H9 (cell line): ENCODE measurements at regions not wholly inside any gene's neighbourhood (a gene's known extent, or its start where the extent isn't known, plus 50 kb on each side); places are given as distances from the start of the nearest gene placed in this dataset.

Source experiments
- DNase-seq: peaks from one replicate; pipeline ENCODE4 v3.0.0-alpha.2; 2017
- H2AFZ ChIP-seq: one replicate; pipeline ENCODE4 v1.6.1; 2013; ENCODE audit warnings: mild to moderate bottlenecking, low read length, control low read depth, moderate library complexity
- H2AK5ac ChIP-seq: 2 replicates; pipeline ENCODE4 v1.6.1; 2013; ENCODE audit warnings: low read length, control low read depth, mixed read lengths; ENCODE audit not compliant: insufficient read length
- H2BK120ac ChIP-seq: one replicate; pipeline ENCODE4 v1.6.1; 2013; ENCODE audit warnings: low read depth, mild to moderate bottlenecking, low read length, control low read depth, inconsistent platforms; ENCODE audit not compliant: poor library complexity, severe bottlenecking
- H2BK12ac ChIP-seq: 2 replicates; pipeline ENCODE4 v1.6.1; 2013; ENCODE audit warnings: low read length, control low read depth, mixed read lengths, low read depth; ENCODE audit not compliant: insufficient read length
- H2BK15ac ChIP-seq: 2 replicates; pipeline ENCODE4 v1.6.1; 2013; ENCODE audit warnings: low read depth, low read length, control low read depth
- H2BK20ac ChIP-seq: one replicate; pipeline ENCODE4 v1.6.1; 2013; ENCODE audit warnings: low read depth, mild to moderate bottlenecking, low read length, control low read depth, inconsistent platforms; ENCODE audit not compliant: poor library complexity, severe bottlenecking
- H2BK5ac ChIP-seq: 2 replicates; pipeline ENCODE4 v1.6.1; 2013; ENCODE audit warnings: low read length, control low read depth, mixed read lengths; ENCODE audit not compliant: insufficient read length
- H3K14ac ChIP-seq: 2 replicates; pipeline ENCODE4 v1.6.1; 2013; ENCODE audit warnings: low read length, control low read depth; ENCODE audit not compliant: insufficient read depth
- H3K18ac ChIP-seq: 2 replicates; pipeline ENCODE4 v1.6.1; 2013; ENCODE audit warnings: low read depth, mild to moderate bottlenecking, mixed read lengths, low read length, control low read depth; ENCODE audit not compliant: insufficient read length
- H3K23ac ChIP-seq: 2 replicates; pipeline ENCODE4 v1.6.1; 2013; ENCODE audit warnings: low read length, control low read depth, mixed read lengths, low read depth; ENCODE audit not compliant: insufficient read length
- H3K23me2 ChIP-seq: 2 replicates; pipeline ENCODE4 v1.6.1; 2013; ENCODE audit warnings: low read depth, mild to moderate bottlenecking, mixed read lengths, low read length, control low read depth; ENCODE audit not compliant: insufficient read length, poor library complexity, severe bottlenecking
- H3K27ac ChIP-seq: 2 replicates; pipeline ENCODE4 v1.5.1; 2013; ENCODE audit warnings: low read length, control low read depth, mixed read lengths, low read depth; ENCODE audit not compliant: insufficient read length
- H3K27me3 ChIP-seq: 2 replicates; pipeline ENCODE4 v1.6.1; 2013; ENCODE audit warnings: low read length, control low read depth, inconsistent platforms; ENCODE audit not compliant: insufficient read depth
- H3K4ac ChIP-seq: 2 replicates; pipeline ENCODE4 v1.6.1; 2013; ENCODE audit warnings: low read depth, mild to moderate bottlenecking, control low read depth, inconsistent platforms, low read length, moderate library complexity
- H3K4me1 ChIP-seq: 2 replicates; pipeline ENCODE4 v1.6.1; 2013; ENCODE audit warnings: low read length, control low read depth, inconsistent platforms; ENCODE audit not compliant: insufficient read depth
- H3K4me2 ChIP-seq: 2 replicates; pipeline ENCODE4 v1.6.1; 2013; ENCODE audit warnings: low read length, control low read depth, mixed read lengths; ENCODE audit not compliant: insufficient read length, insufficient read depth
- H3K56ac ChIP-seq: 2 replicates; pipeline ENCODE4 v1.6.1; 2013; ENCODE audit warnings: low read depth, mild to moderate bottlenecking, mixed read lengths, low read length, control low read depth; ENCODE audit not compliant: insufficient read length
- H3K79me1 ChIP-seq: 2 replicates; pipeline ENCODE4 v1.6.1; 2013; ENCODE audit warnings: low read depth, mild to moderate bottlenecking, moderate library complexity, low read length, control low read depth, inconsistent platforms; ENCODE audit not compliant: insufficient read depth, poor library complexity, severe bottlenecking
- H3K79me2 ChIP-seq: 2 replicates; pipeline ENCODE4 v1.6.1; 2013; ENCODE audit warnings: low read length, control low read depth, inconsistent platforms; ENCODE audit not compliant: insufficient read depth
- H3K9ac ChIP-seq: 2 replicates; pipeline ENCODE4 v1.6.1; 2013; ENCODE audit warnings: low read length, control low read depth, mixed read lengths; ENCODE audit not compliant: insufficient read length; ENCODE audit errors: extremely low read depth
- H3K9me3 ChIP-seq: one replicate; pipeline ENCODE4 v1.6.1; 2013; ENCODE audit warnings: low read depth, low read length, inconsistent platforms; ENCODE audit not compliant: control insufficient read depth
- H3T11ph ChIP-seq: one replicate; pipeline ENCODE4 v1.6.1; 2013; ENCODE audit warnings: mild to moderate bottlenecking, low read length, control low read depth, inconsistent platforms
- H4K20me1 ChIP-seq: one replicate; pipeline ENCODE4 v1.6.1; 2013; ENCODE audit not compliant: control insufficient read depth, insufficient read length, insufficient read depth
- H4K5ac ChIP-seq: 2 replicates; pipeline ENCODE4 v1.6.1; 2013; ENCODE audit warnings: low read depth, mild to moderate bottlenecking, mixed read lengths, low read length, control low read depth; ENCODE audit not compliant: insufficient read length
- H4K8ac ChIP-seq: replicated peaks from 2 replicates; pipeline ENCODE4 v1.6.1; 2013; ENCODE audit warnings: low read length, control low read depth, mixed read lengths, low read depth; ENCODE audit not compliant: insufficient read length
- H4K91ac ChIP-seq: 2 replicates; pipeline ENCODE4 v1.6.1; 2013; ENCODE audit warnings: low read depth, mild to moderate bottlenecking, moderate library complexity, mixed read lengths, low read length, control low read depth; ENCODE audit not compliant: insufficient read length
- H3K27ac Mint-ChIP-seq, 3 experiments: 2 replicates in 2 of 3; 3 replicates in 1 of 3; pipeline ENCODE4 v1.8.0; 2020 to 2021; ENCODE audit warnings: mixed read lengths in 3 of 3, mild to moderate bottlenecking in 1 of 3, moderate library complexity in 1 of 3
- H3K27me3 Mint-ChIP-seq: 2 replicates; pipeline ENCODE4 v1.8.0; 2021; ENCODE audit warnings: low read depth, mild to moderate bottlenecking, moderate library complexity, mixed read lengths
- H3K36me3 Mint-ChIP-seq, 3 experiments: 2 replicates in 2 of 3; 3 replicates in 1 of 3; pipeline ENCODE4 v1.8.0; 2020 to 2021; ENCODE audit warnings: low read depth in 3 of 3, mixed read lengths in 3 of 3; ENCODE audit not compliant: insufficient read depth in 1 of 3
- H3K4me1 Mint-ChIP-seq, 2 experiments: 2 replicates each; pipeline ENCODE4 v1.8.0; 2020; ENCODE audit warnings: mixed read lengths in 2 of 2
- H3K4me3 Mint-ChIP-seq, 2 experiments: 2 replicates in 1 of 2; 3 replicates in 1 of 2; pipeline ENCODE4 v1.8.0; 2020 to 2021; ENCODE audit warnings: mild to moderate bottlenecking in 2 of 2, mixed read lengths in 2 of 2, moderate library complexity in 1 of 2
- H3K9me3 Mint-ChIP-seq, 2 experiments: 2 replicates in 1 of 2; 3 replicates in 1 of 2; pipeline ENCODE4 v1.8.0; 2020; ENCODE audit warnings: mild to moderate bottlenecking in 2 of 2, mixed read lengths in 2 of 2, moderate library complexity in 1 of 2
- WGBS: extraction: QIAGEN DNeasy Blood & Tissue Kit; methylation state at CpG from one replicate; pipeline ENCODE4 v1.1.7; 2013; ENCODE audit warnings: missing lambda C conversion rate, low lambda C conversion rate, mixed read lengths; ENCODE audit not compliant: insufficient read length; ENCODE audit errors: extremely low coverage; 5-methylcytosine and 5-hydroxymethylcytosine counted together
- TF ChIP-seq, protein P1 (sequence below): fragments of 200-600 bp; sonication (generic); conservative IDR thresholded peaks from 3 replicates; pipeline ENCODE4 v1.8.0; 2021; ENCODE audit warnings: antibody characterized with exemption, mild to moderate bottlenecking

DNA sequence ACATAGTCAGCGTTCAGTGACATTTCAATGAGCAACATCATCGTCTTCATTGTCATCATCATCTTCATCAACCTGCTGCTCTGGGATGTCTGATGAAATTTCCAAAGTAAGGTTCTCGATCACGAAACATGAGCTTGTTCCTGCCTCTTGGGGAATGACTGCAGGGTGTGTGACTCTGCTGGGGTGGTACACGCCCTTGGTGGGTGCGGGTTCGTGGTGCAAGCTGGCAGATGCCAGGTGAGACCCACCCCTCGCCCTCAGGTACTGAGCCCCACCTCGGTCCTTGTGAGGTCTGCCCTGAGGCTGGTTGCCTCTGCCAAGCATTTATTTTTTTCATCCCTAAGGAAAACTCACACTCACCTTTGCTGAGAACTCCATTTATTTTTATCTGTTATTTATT lies 1389.2 kb downstream of the TBC1D22A start:
- Histone ChIP-seq H3K79me1 (no peaks in the 10 kb centered on the region), H3K18ac (no peak overlapping the region), H2BK12ac (no peak overlapping the region), H3K4me2 (no peak overlapping the region), H2BK5ac (no peak overlapping the region), H4K8ac (no peak overlapping the region), H3K9me3 (no peaks in the 10 kb centered on the region), H3K4me1 (peaks cover 5% of the 10 kb centered on the region; the same call in 1 of the 2 replicates), H2BK120ac (no peak overlapping the region), H4K20me1 (peaks cover 4% of the 10 kb centered on the region), H4K91ac (no peak overlapping the region), H3K27ac (no peak overlapping the region), H3T11ph (no peak overlapping the region), H3K27me3 (no peaks in the 10 kb centered on the region), H2AFZ (no peak overlapping the region), H3K14ac (no peak overlapping the region), H2BK20ac (no peak overlapping the region), H2AK5ac (no peak overlapping the region), H3K79me2 (no peaks in the 10 kb centered on the region), H3K9ac (no peak overlapping the region), H3K23ac (no peak overlapping the region), H4K5ac (no peak overlapping the region), H3K23me2 (no peaks in the 10 kb centered on the region), H2BK15ac (no peak overlapping the region), H3K56ac (no peak overlapping the region), H3K4ac (no peak overlapping the region)
- DNase-seq = no peak
- TF ChIP-seq, protein P1, sequence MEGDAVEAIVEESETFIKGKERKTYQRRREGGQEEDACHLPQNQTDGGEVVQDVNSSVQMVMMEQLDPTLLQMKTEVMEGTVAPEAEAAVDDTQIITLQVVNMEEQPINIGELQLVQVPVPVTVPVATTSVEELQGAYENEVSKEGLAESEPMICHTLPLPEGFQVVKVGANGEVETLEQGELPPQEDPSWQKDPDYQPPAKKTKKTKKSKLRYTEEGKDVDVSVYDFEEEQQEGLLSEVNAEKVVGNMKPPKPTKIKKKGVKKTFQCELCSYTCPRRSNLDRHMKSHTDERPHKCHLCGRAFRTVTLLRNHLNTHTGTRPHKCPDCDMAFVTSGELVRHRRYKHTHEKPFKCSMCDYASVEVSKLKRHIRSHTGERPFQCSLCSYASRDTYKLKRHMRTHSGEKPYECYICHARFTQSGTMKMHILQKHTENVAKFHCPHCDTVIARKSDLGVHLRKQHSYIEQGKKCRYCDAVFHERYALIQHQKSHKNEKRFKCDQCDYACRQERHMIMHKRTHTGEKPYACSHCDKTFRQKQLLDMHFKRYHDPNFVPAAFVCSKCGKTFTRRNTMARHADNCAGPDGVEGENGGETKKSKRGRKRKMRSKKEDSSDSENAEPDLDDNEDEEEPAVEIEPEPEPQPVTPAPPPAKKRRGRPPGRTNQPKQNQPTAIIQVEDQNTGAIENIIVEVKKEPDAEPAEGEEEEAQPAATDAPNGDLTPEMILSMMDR = no peak
- H3K4me1 Mint-ChIP-seq = peaks cover 17 to 20% of the 10 kb centered on the region in 2 experiments
- no peaks in the 10 kb centered on the region for H3K36me3 Mint-ChIP-seq
- peaks cover 0 to 7% of the 10 kb centered on the region in 2 experiments; a peak in 2 of 5 replicates for H3K9me3 Mint-ChIP-seq
- H3K27me3 Mint-ChIP-seq = peaks cover 31% of the 10 kb centered on the region
- no peak overlapping the region for H3K27ac Mint-ChIP-seq
- whole genome bisulfite sequencing = no CpG with 5 or more reads among the region's 9 CpGs
- no peak overlapping the region for H3K4me3 Mint-ChIP-seq
